ENCODE measurements at regions not wholly inside any gene's neighbourhood (a gene's known extent, or its start where the extent isn't known, plus 50 kb on each side); places are given as distances from the start of the nearest gene placed in this dataset.
A peak's percentile ranks its signal among the peaks of the same experiment; 100 is the strongest.

DNA sequence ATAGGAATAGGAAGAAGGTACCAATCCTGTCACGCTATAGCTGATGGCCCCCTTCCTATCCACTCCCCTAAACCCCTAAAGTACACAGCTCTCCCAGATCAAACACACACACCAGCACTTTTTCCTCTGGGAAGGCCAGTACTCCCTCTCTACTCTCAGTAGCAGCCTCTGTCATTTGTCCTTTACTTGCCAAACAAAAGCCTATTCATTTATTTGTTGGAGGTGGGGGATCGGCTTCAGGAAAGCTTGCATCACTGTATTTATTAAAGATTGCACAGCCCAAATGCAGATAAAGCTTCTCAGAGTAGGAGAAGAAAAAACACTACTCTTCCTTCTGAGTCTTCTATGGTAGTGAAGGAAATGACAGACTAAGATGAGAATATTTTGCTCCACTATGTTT, 429.7 kb upstream of the RASGRP1 start:
- in situ Hi-C loops (cut with HindIII; ENCODE audit: extremely low pct_ligation_motif_present, low pct_unique_long_range_greater_than_20kb) = no loop called here
- no peaks in the 10 kb centered on the region for H3K27me3 ChIP-seq (ENCODE audit: control insufficient read depth in 1 of 2, insufficient read depth in 2 of 2, low read length in 2 of 2)
- H3K4me1 ChIP-seq (ENCODE audit: insufficient read depth, low read length) = no peaks in the 10 kb centered on the region; the same call in 1 of the 2 replicates
- H3K9me3 ChIP-seq (ENCODE audit: low read length) = no peaks in the 10 kb centered on the region
- ATAC-seq = no peak
- no peak for FAIRE-seq
- TF ChIP-seq RFXANK (CRISPR knock-in tag; IDR thresholded peaks at IDR 0.05) (no peak), SMAD9 (CRISPR knock-in tag; IDR thresholded peaks at IDR 0.05) (no peak), ZNF256 (CRISPR knock-in tag; conservative IDR thresholded peaks at IDR 0.05) (no peak), PRDM10 (CRISPR knock-in tag; IDR thresholded peaks at IDR 0.05; ENCODE audit: low read depth) (no peak), SOX6 (IDR thresholded peaks at IDR 0.05) (no peak), SOX6 (CRISPR knock-in tag; IDR thresholded peaks at IDR 0.05) (no peak), KDM1A (CRISPR knock-in tag; IDR thresholded peaks at IDR 0.05) (no peak), KAT8 (CRISPR knock-in tag; IDR thresholded peaks at IDR 0.05) (no peak), HMGA1 (CRISPR knock-in tag; conservative IDR thresholded peaks at IDR 0.05) (no peak), HNRNPLL (IDR thresholded peaks at IDR 0.05; ENCODE audit: low read depth, low read length, poor library complexity, severe bottlenecking) (no peak), RELA (CRISPR knock-in tag; IDR thresholded peaks at IDR 0.05) (no peak), ZBTB21 (CRISPR knock-in tag; IDR thresholded peaks at IDR 0.05) (no peak)
- TF ChIP-seq, protein P1, sequence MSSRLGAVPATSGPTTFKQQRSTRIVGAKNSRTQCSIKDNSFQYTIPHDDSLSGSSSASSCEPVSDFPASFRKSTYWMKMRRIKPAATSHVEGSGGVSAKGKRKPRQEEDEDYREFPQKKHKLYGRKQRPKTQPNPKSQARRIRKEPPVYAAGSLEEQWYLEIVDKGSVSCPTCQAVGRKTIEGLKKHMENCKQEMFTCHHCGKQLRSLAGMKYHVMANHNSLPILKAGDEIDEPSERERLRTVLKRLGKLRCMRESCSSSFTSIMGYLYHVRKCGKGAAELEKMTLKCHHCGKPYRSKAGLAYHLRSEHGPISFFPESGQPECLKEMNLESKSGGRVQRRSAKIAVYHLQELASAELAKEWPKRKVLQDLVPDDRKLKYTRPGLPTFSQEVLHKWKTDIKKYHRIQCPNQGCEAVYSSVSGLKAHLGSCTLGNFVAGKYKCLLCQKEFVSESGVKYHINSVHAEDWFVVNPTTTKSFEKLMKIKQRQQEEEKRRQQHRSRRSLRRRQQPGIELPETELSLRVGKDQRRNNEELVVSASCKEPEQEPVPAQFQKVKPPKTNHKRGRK (CRISPR knock-in tag; IDR thresholded peaks at IDR 0.05) = no peak
- TF ChIP-seq, protein P2, sequence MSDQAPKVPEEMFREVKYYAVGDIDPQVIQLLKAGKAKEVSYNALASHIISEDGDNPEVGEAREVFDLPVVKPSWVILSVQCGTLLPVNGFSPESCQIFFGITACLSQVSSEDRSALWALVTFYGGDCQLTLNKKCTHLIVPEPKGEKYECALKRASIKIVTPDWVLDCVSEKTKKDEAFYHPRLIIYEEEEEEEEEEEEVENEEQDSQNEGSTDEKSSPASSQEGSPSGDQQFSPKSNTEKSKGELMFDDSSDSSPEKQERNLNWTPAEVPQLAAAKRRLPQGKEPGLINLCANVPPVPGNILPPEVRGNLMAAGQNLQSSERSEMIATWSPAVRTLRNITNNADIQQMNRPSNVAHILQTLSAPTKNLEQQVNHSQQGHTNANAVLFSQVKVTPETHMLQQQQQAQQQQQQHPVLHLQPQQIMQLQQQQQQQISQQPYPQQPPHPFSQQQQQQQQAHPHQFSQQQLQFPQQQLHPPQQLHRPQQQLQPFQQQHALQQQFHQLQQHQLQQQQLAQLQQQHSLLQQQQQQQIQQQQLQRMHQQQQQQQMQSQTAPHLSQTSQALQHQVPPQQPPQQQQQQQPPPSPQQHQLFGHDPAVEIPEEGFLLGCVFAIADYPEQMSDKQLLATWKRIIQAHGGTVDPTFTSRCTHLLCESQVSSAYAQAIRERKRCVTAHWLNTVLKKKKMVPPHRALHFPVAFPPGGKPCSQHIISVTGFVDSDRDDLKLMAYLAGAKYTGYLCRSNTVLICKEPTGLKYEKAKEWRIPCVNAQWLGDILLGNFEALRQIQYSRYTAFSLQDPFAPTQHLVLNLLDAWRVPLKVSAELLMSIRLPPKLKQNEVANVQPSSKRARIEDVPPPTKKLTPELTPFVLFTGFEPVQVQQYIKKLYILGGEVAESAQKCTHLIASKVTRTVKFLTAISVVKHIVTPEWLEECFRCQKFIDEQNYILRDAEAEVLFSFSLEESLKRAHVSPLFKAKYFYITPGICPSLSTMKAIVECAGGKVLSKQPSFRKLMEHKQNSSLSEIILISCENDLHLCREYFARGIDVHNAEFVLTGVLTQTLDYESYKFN (CRISPR knock-in tag; conservative IDR thresholded peaks at IDR 0.05) = no peak
- no peaks in the 10 kb centered on the region for H3K36me3 ChIP-seq (replicated peaks in 1 of 2; ENCODE audit: control insufficient read depth in 1 of 2, insufficient read depth in 2 of 2, low read length in 2 of 2)
- no peak overlapping the region for H3K4me2 ChIP-seq (ENCODE audit: low read depth, low read length)
- intact Hi-C loops (cut with micrococcal nuclease; ENCODE audit: unreplicated experiment) = loop anchor here (5.0 kb wide), 1 partner anchor 287 kb away; no protein-coding TSS in a partner anchor
- H3K79me2 ChIP-seq (ENCODE audit: insufficient read depth, low read length) = no peaks in the 10 kb centered on the region
- no TSS peak for BruUV-seq (replicated peaks)
- H3K9ac ChIP-seq (ENCODE audit: insufficient read depth, low read depth, low read length) = no peak overlapping the region
- DNase-seq (ENCODE audit: low spot score) = peak; percentile 34
- CTCF ChIA-PET (ENCODE audit: low intra/inter-chr PET ratio, low total read pairs) = no interaction called here
- H2AFZ ChIP-seq (ENCODE audit: low read length) = no peak overlapping the region
- no peaks in the 10 kb centered on the region for H4K20me1 ChIP-seq (ENCODE audit: insufficient read depth, low read length)
- no peak overlapping the region for H3K27ac ChIP-seq (ENCODE audit: extremely low read length, insufficient read depth, low read length)
- POLR2A ChIA-PET = no interaction called here
- no peak overlapping the region for H3K4me3 ChIP-seq (replicated peaks in 1 of 3; ENCODE audit: insufficient read depth in 1 of 3, low read depth in 2 of 3, low read length in 3 of 3)
- WGBS (ENCODE audit: low lambda C conversion rate) = 0% methylated on average over 2 of the region's 2 CpGs
